ENCODE measurements at regions not wholly inside any gene's neighbourhood (a gene's known extent, or its start where the extent isn't known, plus 50 kb on each side); places are given as distances from the start of the nearest gene placed in this dataset.
"Not testable (repeated sequence)": the region's sequence is repeated elsewhere in the genome, so short reads cannot be mapped to it uniquely, and the experiment has no call there.

DNA sequence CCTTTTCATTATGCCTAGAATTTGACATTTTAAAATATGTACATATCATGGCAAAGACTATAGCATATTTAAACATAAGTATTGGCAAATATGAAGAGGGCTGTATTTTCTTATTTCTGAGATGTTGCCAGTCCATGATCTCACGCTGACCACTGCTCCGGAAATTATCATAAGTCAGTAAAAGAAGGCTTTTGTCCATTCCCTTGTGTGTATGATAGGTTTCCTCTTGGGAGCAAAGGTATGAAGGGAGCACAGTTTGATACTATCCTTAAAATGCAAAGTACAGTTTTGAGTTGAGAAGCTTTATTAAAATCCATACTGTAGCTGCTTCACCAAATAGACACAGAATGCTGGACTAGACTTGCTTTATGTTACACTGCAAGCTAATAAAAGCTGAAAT, 52.6 kb upstream of the AGA start:
- TF ChIP-seq, protein P1, sequence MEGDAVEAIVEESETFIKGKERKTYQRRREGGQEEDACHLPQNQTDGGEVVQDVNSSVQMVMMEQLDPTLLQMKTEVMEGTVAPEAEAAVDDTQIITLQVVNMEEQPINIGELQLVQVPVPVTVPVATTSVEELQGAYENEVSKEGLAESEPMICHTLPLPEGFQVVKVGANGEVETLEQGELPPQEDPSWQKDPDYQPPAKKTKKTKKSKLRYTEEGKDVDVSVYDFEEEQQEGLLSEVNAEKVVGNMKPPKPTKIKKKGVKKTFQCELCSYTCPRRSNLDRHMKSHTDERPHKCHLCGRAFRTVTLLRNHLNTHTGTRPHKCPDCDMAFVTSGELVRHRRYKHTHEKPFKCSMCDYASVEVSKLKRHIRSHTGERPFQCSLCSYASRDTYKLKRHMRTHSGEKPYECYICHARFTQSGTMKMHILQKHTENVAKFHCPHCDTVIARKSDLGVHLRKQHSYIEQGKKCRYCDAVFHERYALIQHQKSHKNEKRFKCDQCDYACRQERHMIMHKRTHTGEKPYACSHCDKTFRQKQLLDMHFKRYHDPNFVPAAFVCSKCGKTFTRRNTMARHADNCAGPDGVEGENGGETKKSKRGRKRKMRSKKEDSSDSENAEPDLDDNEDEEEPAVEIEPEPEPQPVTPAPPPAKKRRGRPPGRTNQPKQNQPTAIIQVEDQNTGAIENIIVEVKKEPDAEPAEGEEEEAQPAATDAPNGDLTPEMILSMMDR (IDR thresholded peaks at IDR 0.05; ENCODE audit: insufficient read depth, low read length), result no peak
- DNase-seq (ENCODE audit: low read depth), result no peak
- no peak overlapping the region for H3K4me3 ChIP-seq (ENCODE audit: low read depth, low read length)

- not testable (repeated sequence) for H3K4me3 ChIP-seq (ENCODE audit: low read depth, low read length); DNase-seq (ENCODE audit: low read depth)
Measured at GRCh38 chr4:177495626-177496025, 53.4 kb upstream of the AGA start.

DNA sequence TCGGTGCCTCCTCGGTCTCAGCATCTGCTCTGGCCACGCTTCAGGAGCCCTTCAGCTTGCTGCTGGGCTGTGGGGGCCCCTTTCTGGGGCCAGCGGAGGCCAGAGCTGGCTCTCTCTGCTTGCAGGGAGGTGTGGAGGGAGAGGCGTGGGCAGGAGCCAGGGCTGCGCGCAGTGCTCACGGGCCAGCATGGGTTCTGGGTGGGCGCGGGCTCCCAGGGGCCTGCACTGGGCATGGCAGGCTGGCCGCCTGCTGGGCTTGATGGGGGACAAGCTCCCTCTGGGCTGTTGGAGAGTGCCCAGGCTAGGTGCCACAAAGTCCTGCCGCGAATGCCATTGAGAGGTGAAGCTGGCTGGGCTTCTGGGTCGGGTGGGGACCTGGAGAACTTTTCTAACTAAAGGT, 57.3 kb upstream of the AGA start:
- no peak for DNase-seq (ENCODE audit: low read depth)
- no peak overlapping the region for H3K4me3 ChIP-seq (ENCODE audit: low read depth, low read length)
- TF ChIP-seq, protein P1 (IDR thresholded peaks at IDR 0.05; ENCODE audit: insufficient read depth, low read length), result no peak

DNA sequence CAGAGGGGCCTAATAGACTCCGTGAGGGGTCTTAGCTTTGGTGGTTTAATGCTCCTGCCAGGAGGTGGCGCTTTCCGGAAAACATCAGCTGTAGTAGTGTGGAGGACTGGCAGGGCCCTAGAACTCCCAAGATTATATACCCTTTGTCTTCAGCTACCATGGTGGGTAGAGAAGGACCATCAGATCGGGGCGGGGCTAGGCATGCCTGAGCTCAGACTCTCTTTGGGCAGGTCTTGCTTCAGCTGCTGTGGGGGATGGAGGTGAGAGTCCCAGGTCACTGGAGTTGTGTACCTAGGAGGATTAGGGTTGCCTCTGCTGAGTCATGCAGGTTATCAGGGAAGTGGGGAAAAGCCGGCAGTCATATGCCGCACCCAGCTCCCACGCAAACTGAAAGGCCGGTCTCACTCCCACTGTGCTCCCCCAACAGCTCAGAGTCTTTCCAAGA, 63.0 kb upstream of the AGA start:
- no peak for DNase-seq (ENCODE audit: low read depth)
- TF ChIP-seq, protein P1 (IDR thresholded peaks at IDR 0.05; ENCODE audit: insufficient read depth, low read length), result no peak
- H3K4me3 ChIP-seq (ENCODE audit: low read depth, low read length), result no peak overlapping the region

DNA sequence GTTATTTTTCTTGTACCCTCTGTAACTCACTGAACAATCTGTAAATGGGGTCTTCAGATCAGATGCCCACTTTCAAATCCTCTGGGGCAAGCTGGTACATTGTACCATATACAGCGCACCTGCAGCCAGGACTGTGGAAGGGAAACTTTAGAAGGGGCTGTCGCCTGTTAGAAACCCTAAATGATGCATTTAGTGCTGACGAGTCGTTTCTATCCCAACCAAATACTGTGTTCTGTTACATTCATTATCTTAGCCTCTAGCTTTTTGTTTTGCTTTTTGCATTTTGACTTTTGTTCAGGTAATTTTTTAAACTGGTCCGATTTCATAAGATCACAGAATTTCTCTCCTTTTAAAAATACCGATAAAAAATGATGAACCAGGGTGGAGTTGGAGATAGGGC, 66.4 kb upstream of the AGA start:
- TF ChIP-seq, protein P1 (IDR thresholded peaks at IDR 0.05; ENCODE audit: insufficient read depth, low read length), result no peak
- DNase-seq (ENCODE audit: low read depth), result no peak
- H3K4me3 ChIP-seq (ENCODE audit: low read depth, low read length), result no peak overlapping the region

DNA sequence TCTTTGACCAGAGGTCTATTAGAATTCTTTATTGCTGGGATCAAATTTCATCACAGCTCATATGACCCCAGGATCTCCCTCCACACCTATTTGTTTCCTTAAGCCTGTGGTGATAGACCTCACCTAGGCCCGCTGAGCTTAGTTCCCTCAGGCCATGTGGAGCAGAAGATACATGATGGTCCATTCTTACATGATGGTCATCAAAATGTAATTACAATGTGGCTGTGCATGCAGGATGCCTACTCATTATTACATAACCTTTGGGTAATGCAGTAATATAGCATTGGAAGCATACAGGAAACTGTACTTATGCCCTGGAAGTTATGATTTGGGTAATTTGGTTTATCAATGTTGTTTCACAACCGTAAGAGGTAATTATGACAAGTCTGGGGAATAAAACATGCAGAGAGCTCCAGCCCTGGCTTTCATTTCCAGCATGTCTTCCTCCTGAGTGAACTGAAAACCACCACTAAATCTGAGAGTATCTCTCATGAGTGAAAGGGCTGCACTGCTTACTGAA, 67.0 kb upstream of the AGA start:
- no peak overlapping the region for H3K4me3 ChIP-seq (ENCODE audit: low read depth, low read length)
- DNase-seq (ENCODE audit: low read depth), result no peak
- TF ChIP-seq, protein P1 (IDR thresholded peaks at IDR 0.05; ENCODE audit: insufficient read depth, low read length), result no peak

DNA sequence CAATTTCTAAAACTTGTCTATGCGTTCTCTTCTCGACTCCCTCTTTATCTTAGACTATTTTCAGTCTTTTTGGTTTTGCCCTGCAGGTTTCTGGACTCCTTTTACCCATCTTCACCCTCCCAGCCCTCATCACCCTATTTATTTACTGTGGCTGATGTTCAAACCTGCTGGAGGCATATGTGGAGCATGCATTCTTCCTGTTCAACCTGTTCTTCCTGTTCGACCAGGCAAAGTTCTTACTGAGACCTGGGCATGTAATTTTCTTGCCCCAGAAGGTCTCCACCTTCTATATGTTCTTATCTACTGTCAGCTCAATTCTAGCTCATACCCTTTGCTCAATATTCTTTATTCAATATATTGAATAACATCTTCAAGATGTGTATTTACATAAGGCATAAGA, 69.4 kb upstream of the AGA start:
- no peak for DNase-seq (ENCODE audit: low read depth)
- TF ChIP-seq, protein P1 (IDR thresholded peaks at IDR 0.05; ENCODE audit: insufficient read depth, low read length), result no peak
- H3K4me3 ChIP-seq (ENCODE audit: low read depth, low read length), result no peak overlapping the region
